GM21825 (cell line): ENCODE measurements at regions not wholly inside any gene's neighbourhood (a gene's known extent, or its start where the extent isn't known, plus 50 kb on each side); places are given as distances from the start of the nearest gene placed in this dataset.

Experiments used
- ATAC-seq: cut with Tn5 transposase; IDR thresholded peaks from one replicate; pipeline ENCODE4 v1.9.1; 2021; ENCODE audit warnings: mild to moderate bottlenecking, moderate library complexity; ENCODE audit not compliant: unreplicated experiment

DNA sequence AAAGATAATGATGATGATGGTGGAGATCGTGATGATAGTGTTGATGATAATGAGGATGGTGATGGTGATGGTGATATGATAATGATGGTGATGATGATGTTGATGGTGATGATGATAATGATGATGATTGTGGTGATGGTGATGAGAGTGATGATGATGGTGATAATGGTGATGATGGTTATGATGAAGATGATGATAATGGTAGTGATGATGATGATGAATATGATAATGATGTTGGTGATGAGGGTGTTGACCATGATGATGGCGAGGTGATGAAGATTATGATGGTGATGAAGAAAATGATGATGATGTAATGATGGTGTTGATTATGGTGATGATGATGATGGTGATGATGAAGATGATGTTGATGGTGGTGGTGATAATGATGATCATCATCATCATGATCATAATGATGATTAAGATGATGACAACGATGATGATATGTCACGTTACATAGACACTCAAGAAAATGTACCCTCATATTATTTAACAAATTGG lies 1106.4 kb downstream of the NLGN4X start:
- ATAC-seq = no peak

GRCh38 chrX:5117816-5118215 lies 1110.9 kb downstream of the NLGN4X start:
- ATAC-seq = no peak

GRCh38 chrX:5113128-5113527 lies 1115.5 kb downstream of the NLGN4X start:
- ATAC-seq = no peak

DNA sequence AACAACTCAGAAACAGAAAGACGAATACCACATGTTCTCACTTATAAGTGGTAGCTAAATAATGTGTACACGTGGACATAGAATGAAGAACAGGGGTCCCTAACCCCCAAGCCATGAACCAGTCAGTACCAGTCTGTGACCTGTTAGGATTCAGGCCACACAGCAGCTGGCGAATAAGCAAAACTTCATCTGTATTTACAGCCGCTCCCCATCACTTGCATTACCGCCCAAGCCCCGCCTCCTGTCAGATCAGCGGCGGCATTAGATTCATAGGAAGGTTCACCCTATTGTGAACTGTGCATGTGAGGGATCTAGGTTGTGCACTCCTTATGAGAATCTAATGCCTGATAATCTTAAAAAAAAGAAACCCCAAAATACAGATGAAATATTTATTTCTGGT lies 1128.7 kb downstream of the NLGN4X start:
- ATAC-seq = no peak

GRCh38 chrX:5086388-5086787 lies 1142.3 kb downstream of the NLGN4X start:
- no peak for ATAC-seq

DNA sequence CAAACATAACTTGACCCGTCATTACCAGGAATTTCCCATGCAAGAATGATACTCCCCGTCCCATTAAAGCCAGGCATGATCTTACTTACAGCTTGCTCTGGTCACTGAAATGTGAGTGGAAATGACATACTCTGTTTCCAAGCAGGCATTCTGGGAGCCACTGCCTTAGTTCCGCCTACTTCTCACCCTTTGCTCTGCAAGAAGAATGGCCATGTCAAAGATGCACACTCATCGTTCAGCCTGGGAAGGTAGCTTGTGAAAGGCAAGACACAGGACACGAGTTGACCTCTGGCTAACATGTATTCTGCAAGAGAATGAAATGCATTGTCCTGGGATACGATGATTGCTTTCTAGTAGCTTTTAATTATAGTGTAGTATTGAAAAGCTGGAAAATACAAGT lies 1144.4 kb downstream of the NLGN4X start:
- no peak for ATAC-seq

- ATAC-seq = no peak
Measured at GRCh38 chrX:5082705-5083104, 1146.0 kb downstream of the NLGN4X start.

GRCh38 chrX:5080791-5081190 lies 1147.9 kb downstream of the NLGN4X start:
- ATAC-seq = no peak

DNA sequence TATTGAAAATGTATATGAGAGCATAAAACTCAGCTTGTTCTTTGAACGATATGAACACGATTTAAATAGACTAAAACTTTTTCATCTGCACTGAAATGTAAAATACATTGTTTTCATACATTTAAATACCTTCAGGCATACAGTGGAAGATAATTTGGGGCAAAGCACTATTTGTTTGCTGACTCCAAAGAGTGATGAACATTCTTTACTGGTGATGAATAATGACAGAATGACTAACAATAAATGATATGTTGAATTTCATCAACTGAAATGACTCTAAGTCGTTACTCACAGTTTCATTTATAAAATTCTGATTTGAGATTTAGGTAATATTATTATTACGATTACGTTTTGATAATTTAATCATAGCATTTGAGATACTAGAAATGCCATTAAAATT lies 1160.1 kb downstream of the NLGN4X start:
- no peak for ATAC-seq

GRCh38 chrX:5057786-5058185 lies 1170.9 kb downstream of the NLGN4X start:
- ATAC-seq = no peak

- ATAC-seq = no peak
Measured at GRCh38 chrX:5054852-5055251, 1173.8 kb downstream of the NLGN4X start.

GRCh38 chrX:5051831-5052491 lies 1176.7 kb downstream of the NLGN4X start:
- no peak for ATAC-seq

DNA sequence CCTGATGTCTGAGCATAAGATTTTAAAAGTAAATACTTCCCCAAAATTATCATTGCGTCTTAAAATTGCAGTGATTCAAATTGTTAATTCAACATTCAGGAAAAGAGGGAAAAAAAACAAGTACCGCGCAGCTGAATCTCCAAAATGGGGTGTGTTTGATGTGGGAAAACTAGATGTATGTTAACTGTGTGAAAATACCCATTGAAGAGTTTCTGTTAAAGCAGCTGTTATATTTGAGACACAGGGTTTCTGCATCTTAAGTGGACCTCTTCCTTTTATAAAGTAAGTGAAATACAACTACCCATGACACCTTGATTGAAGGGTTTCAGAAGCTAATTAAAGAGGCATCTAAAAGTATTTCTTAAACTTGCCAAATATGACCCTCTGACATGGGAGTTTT lies 1186.1 kb downstream of the NLGN4X start:
- ATAC-seq = no peak

DNA sequence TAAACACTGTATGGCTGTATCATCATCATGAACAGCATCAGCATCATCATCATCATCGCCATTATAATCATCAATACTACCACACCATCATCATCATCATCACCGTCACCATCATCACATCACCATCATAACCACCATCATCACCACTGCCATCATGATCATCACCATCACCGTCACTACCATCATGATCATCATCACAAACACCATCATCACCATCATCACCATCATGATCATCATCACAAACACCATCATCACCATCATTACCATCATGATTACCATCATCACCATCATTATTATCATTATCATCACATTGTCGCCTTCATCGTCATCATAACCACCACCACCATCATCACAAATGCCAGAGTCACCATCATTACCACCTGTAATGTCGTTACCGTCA lies 1196.9 kb downstream of the NLGN4X start:
- ATAC-seq = no peak

GRCh38 chrX:5015451-5015850 lies 1213.2 kb downstream of the NLGN4X start:
- ATAC-seq = no peak

DNA sequence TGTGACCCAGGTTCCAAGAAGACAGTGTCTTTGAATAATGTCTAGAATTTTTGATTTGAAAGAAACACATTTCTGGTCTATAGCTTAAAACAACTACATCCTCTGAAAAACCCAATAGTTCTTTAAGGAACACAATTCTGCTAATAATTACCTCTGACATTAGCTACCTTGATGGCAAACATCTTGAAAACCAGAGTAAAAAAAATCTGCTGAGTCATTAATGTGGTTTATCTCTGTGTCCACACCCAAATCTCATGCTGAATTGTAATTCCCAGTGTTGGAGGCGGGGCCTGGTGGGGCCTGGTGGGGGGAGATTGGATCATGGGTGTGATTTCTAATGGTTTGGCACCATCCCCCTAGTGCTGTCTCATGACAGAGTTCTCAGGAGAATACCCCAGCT lies 1233.8 kb downstream of the NLGN4X start:
- ATAC-seq = no peak

- ATAC-seq = no peak
Measured at GRCh38 chrX:4978613-4979012, 1250.1 kb downstream of the NLGN4X start.

DNA sequence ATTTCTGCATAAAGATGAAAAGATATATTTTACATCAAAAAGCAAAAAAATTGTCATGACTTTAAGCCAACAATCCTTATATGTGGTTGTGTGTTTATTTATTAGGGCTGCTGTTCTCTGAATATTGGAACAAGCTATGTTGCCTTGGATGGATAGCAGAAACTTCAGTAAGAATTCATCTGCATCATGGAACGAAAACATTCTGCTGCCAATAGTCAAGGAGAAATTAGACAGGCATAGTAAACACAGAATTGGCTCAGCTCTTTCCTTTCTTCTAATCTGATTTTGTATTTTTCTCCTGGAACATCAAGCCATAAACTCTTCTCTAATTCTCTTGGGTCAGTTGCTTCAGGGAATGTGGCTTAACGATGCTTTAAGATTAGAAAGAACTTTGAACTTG lies 1257.0 kb downstream of the NLGN4X start:
- no peak for ATAC-seq

GRCh38 chrX:4964112-4964511 lies 1250.7 kb upstream of the PRKX start:
- ATAC-seq = no peak

GRCh38 chrX:4963432-4963831 lies 1250.0 kb upstream of the PRKX start:
- no peak for ATAC-seq

- no peak for ATAC-seq
Measured at GRCh38 chrX:4944767-4945166, 1231.3 kb upstream of the PRKX start.

- no peak for ATAC-seq
Measured at GRCh38 chrX:4936315-4936714, 1222.9 kb upstream of the PRKX start.

DNA sequence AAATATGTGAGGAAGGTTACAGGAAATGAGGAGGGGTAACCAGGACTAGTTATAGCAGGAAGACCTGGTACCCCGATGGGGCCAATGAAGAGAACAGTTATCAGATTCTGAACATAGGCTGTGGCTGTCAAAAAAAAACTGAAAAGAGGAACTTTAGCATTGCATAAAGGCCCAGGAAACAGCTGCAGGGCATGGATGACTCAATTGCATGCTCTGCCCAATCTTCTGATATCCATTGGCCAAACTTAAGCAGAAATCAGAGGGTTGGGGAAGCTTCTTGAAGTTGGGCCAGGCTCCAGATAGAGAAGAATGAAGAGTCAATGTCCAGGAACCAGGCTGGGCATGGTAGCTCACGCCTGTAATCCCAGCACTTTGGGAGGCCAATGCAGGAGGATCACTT lies 1222.4 kb upstream of the PRKX start:
- ATAC-seq = peak; percentile 64
